GM23338 (cell line): ENCODE measurements at regions not wholly inside any gene's neighbourhood (a gene's known extent, or its start where the extent isn't known, plus 50 kb on each side); places are given as distances from the start of the nearest gene placed in this dataset.

Source experiments
- CREB1 ChIP-seq: fragments of 250-450 bp; sonication (Bioruptor Pico); IDR thresholded peaks from 2 replicates; pipeline ENCODE4 v1.5.0; 2020; ENCODE audit warnings: low read depth, mild to moderate bottlenecking, moderate library complexity
- CTCF ChIP-seq, 2 experiments: fragments of 200-600 bp in 1 of 2; sonication (generic) in 1 of 2; conservative IDR thresholded peaks; 2 replicates each; pipeline versions ENCODE4 v1.5.1 to v1.6.1; 2016 to 2017; ENCODE audit warnings: antibody characterized with exemption in 2 of 2, low read depth in 2 of 2, mild to moderate bottlenecking in 2 of 2, moderate library complexity in 1 of 2
- ETS1 ChIP-seq: IDR thresholded peaks from 2 replicates; pipeline ENCODE4 v1.6.1; 2016; ENCODE audit warnings: antibody characterized with exemption
- EZH2 ChIP-seq: fragments of 200-600 bp; sonication (generic); IDR thresholded peaks from one replicate; pipeline ENCODE4 v1.8.0; 2017; ENCODE audit warnings: antibody characterized with exemption, mild to moderate bottlenecking, low read depth; ENCODE audit not compliant: unreplicated experiment
- EZH2phosphoT487 ChIP-seq: fragments of 200-600 bp; sonication (generic); IDR thresholded peaks from one replicate; pipeline ENCODE4 v1.8.1; 2018; ENCODE audit warnings: antibody characterized with exemption; ENCODE audit not compliant: unreplicated experiment
- JUNB ChIP-seq: IDR thresholded peaks from one replicate; pipeline ENCODE4 v1.6.1; 2016; ENCODE audit warnings: antibody characterized with exemption; ENCODE audit not compliant: unreplicated experiment
- POLR2AphosphoS5 ChIP-seq: IDR thresholded peaks from 2 replicates; pipeline ENCODE4 v1.6.1; 2016; ENCODE audit warnings: antibody characterized with exemption, low read depth
- REST ChIP-seq: IDR thresholded peaks from one replicate; pipeline ENCODE4 v1.6.1; 2018; ENCODE audit warnings: antibody characterized with exemption; ENCODE audit not compliant: unreplicated experiment
- STAT1 ChIP-seq: IDR thresholded peaks from one replicate; pipeline ENCODE4 v1.6.1; 2016; ENCODE audit warnings: antibody characterized with exemption; ENCODE audit not compliant: unreplicated experiment
- ZNF114 ChIP-seq: fragments of 250-450 bp; sonication (Bioruptor Pico); IDR thresholded peaks from 2 replicates; pipeline ENCODE4 v1.5.0; 2020; ENCODE audit warnings: mild to moderate bottlenecking, moderate library complexity
- ZNF331 ChIP-seq: fragments of 250-450 bp; sonication (Bioruptor Pico); IDR thresholded peaks from 2 replicates; pipeline ENCODE4 v1.5.0; 2020; ENCODE audit warnings: low read depth, mild to moderate bottlenecking, moderate library complexity

DNA sequence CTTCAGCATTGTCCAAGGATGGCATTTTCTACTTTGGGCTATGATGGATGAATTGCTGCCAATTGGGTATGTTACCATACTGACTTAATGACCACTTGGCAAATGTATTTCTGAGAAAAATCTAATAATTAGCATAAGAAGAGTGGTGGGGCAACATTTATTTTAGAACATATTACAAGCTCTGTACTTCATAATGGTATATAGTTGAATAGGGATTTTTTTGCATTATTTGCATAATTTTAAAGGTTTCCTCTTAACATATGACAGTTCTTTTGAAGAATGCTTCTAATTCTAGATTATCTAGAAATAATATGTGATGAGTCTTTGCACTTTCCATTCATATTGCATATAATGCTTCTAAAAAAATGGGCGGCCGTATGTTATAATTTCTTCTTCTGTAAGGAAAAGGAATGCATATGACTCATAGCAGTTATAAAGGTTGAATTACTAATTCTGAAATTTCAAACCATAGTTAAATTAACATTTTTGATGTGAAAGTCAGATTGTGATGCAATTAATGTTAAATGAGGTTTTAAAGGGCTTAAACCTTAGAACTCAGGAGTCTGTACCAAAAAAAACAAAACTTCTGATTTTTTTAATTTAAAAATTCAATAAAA lies 1652.3 kb upstream of the SLC39A10 start:
- no peak for TF ChIP-seq CTCF (conservative IDR thresholded peaks at IDR 0.05; ENCODE audit: low read depth in 2 of 2)
- no peak for TF ChIP-seq EZH2phosphoT487
- TF ChIP-seq CREB1: no peak
- no peak for TF ChIP-seq EZH2
- no peak for TF ChIP-seq POLR2AphosphoS5
- TF ChIP-seq REST: no peak
- TF ChIP-seq JUNB: no peak
- TF ChIP-seq ETS1: no peak
- TF ChIP-seq ZNF114 (CRISPR knock-in tag): no peak
- no peak for TF ChIP-seq STAT1
- TF ChIP-seq ZNF331 (CRISPR knock-in tag): no peak
